IMR-90 (cell line): ENCODE measurements at regions not wholly inside any gene's neighbourhood (a gene's known extent, or its start where the extent isn't known, plus 50 kb on each side); places are given as distances from the start of the nearest gene placed in this dataset.

Source experiments
- BHLHE40 ChIP-seq: fragments of 150-350 bp; IDR thresholded peaks from 2 replicates; pipeline ENCODE4 v1.6.1; 2016; ENCODE audit warnings: mild to moderate bottlenecking, low read depth, low read length
- CEBPB ChIP-seq: IDR thresholded peaks from 2 replicates; pipeline ENCODE4 v1.6.1; 2012; ENCODE audit warnings: low read depth, low read length, improper control_type of control experiment
- CTCF ChIP-seq: conservative IDR thresholded peaks from 2 replicates; pipeline ENCODE4 v1.5.1; 2012; ENCODE audit warnings: mild to moderate bottlenecking, low read depth, low read length, improper control_type of control experiment
- ELK1 ChIP-seq: fragments of 150-350 bp; IDR thresholded peaks from 2 replicates; pipeline ENCODE4 v1.6.1; 2016; ENCODE audit warnings: low read depth, mild to moderate bottlenecking, low read length, moderate library complexity, borderline replicate concordance
- MXI1 ChIP-seq: IDR thresholded peaks from 2 replicates; pipeline ENCODE4 v1.6.1; 2012; ENCODE audit warnings: low read depth, mild to moderate bottlenecking, low read length, moderate library complexity, borderline replicate concordance
- POLR2A ChIP-seq: IDR thresholded peaks from 2 replicates; pipeline ENCODE4 v1.6.1; 2012; ENCODE audit warnings: mild to moderate bottlenecking, low read depth, low read length
- RAD21 ChIP-seq: IDR thresholded peaks from 2 replicates; pipeline ENCODE4 v1.6.1; 2012; ENCODE audit warnings: low read length, improper control_type of control experiment
- RCOR1 ChIP-seq: IDR thresholded peaks from 2 replicates; pipeline ENCODE4 v1.6.1; 2012; ENCODE audit warnings: mild to moderate bottlenecking, low read length, improper control_type of control experiment; ENCODE audit not compliant: insufficient replicate concordance
- RFX5 ChIP-seq: IDR thresholded peaks from 2 replicates; pipeline ENCODE4 v1.8.0; 2012; ENCODE audit warnings: low read depth, mild to moderate bottlenecking, low read length, moderate library complexity
- SMC3 ChIP-seq: fragments of 150-350 bp; IDR thresholded peaks from 2 replicates; pipeline ENCODE4 v1.6.1; 2016; ENCODE audit warnings: low read depth, mild to moderate bottlenecking, antibody characterized with exemption, low read length, moderate library complexity
- TF ChIP-seq, protein P1 (sequence below): fragments of 150-350 bp; IDR thresholded peaks from 2 replicates; pipeline ENCODE4 v1.6.1; 2017; ENCODE audit warnings: mild to moderate bottlenecking, antibody characterized with exemption, low read length, low read depth

GRCh38 chr6:100236389-100236788 is 228.3 kb downstream of the SIM1 start:
- TF ChIP-seq POLR2A = no peak
- no peak for TF ChIP-seq CTCF
- TF ChIP-seq MXI1 = no peak
- no peak for TF ChIP-seq SMC3
- TF ChIP-seq RAD21 = no peak
- TF ChIP-seq RCOR1 = no peak
- TF ChIP-seq RFX5 = no peak
- no peak for TF ChIP-seq BHLHE40
- TF ChIP-seq ELK1 = no peak
- TF ChIP-seq, protein P1, sequence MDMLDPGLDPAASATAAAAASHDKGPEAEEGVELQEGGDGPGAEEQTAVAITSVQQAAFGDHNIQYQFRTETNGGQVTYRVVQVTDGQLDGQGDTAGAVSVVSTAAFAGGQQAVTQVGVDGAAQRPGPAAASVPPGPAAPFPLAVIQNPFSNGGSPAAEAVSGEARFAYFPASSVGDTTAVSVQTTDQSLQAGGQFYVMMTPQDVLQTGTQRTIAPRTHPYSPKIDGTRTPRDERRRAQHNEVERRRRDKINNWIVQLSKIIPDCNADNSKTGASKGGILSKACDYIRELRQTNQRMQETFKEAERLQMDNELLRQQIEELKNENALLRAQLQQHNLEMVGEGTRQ = no peak
- no peak for TF ChIP-seq CEBPB
